Panc1 (cell line): ENCODE measurements at regions not wholly inside any gene's neighbourhood (a gene's known extent, or its start where the extent isn't known, plus 50 kb on each side); places are given as distances from the start of the nearest gene placed in this dataset.
"Not testable (repeated sequence)": the region's sequence is repeated elsewhere in the genome, so short reads cannot be mapped to it uniquely, and the experiment has no call there.

Experiments
- SIN3A ChIP-seq: IDR thresholded peaks from 2 replicates; pipeline ENCODE4 v1.6.1; 2012; ENCODE audit warnings: low read depth, mild to moderate bottlenecking, low read length, moderate library complexity, borderline replicate concordance; ENCODE audit not compliant: insufficient read depth
- TF ChIP-seq, protein P1 (sequence below): fragments of 450-650 bp; IDR thresholded peaks from 2 replicates; pipeline ENCODE4 v1.5.1; 2017; ENCODE audit warnings: mild to moderate bottlenecking

DNA sequence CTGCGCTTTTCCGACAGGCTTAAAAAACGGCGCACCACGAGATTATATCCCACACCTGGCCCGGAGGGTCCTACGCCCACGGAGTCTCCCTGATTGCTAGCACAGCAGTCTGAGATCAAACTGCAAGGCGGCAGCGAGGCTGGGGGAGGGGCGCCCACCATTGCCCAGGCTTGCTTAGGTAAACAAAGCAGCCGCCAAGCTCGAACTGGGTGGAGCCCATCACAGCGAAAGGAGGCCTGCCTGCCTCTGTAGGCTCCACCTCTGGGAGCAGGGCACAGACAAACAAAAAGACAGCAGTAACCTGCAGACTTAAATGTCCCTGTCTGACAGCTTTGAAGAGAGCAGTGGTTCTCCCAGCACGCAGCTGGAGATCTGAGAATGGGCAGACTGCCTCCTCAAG is 52.7 kb upstream of the SGIP1 start:
- TF ChIP-seq, protein P1, sequence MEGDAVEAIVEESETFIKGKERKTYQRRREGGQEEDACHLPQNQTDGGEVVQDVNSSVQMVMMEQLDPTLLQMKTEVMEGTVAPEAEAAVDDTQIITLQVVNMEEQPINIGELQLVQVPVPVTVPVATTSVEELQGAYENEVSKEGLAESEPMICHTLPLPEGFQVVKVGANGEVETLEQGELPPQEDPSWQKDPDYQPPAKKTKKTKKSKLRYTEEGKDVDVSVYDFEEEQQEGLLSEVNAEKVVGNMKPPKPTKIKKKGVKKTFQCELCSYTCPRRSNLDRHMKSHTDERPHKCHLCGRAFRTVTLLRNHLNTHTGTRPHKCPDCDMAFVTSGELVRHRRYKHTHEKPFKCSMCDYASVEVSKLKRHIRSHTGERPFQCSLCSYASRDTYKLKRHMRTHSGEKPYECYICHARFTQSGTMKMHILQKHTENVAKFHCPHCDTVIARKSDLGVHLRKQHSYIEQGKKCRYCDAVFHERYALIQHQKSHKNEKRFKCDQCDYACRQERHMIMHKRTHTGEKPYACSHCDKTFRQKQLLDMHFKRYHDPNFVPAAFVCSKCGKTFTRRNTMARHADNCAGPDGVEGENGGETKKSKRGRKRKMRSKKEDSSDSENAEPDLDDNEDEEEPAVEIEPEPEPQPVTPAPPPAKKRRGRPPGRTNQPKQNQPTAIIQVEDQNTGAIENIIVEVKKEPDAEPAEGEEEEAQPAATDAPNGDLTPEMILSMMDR: not testable (repeated sequence)
- TF ChIP-seq SIN3A: not testable (repeated sequence)
